Loucy (cell line): ENCODE measurements at regions not wholly inside any gene's neighbourhood (a gene's known extent, or its start where the extent isn't known, plus 50 kb on each side); places are given as distances from the start of the nearest gene placed in this dataset.

Experiments used
- H2AFZ ChIP-seq: fragments of 200-600 bp; sonication (generic); 2 replicates; pipeline ENCODE4 v1.6.0; 2016; ENCODE audit warnings: antibody characterized with exemption, mild to moderate bottlenecking, low read length, moderate library complexity
- H3F3A ChIP-seq: fragments of 200-600 bp; 2 replicates; pipeline ENCODE4 v1.6.0; 2016; ENCODE audit warnings: antibody characterized with exemption, low read depth, mild to moderate bottlenecking
- H3K27me3 ChIP-seq: fragments of 200-600 bp; sonication (generic); 2 replicates; pipeline ENCODE4 v1.6.1; 2014; ENCODE audit warnings: low read length, mild to moderate bottlenecking; ENCODE audit not compliant: insufficient read depth, poor library complexity, severe bottlenecking
- H3K36me3 ChIP-seq: fragments of 200-600 bp; sonication (generic); 2 replicates; pipeline ENCODE4 v1.6.1; 2016; ENCODE audit warnings: low read length; ENCODE audit not compliant: insufficient read depth
- H3K4me1 ChIP-seq: fragments of 200-600 bp; sonication (generic); 2 replicates; pipeline ENCODE4 v1.5.1; 2014; ENCODE audit warnings: low read length, mild to moderate bottlenecking; ENCODE audit not compliant: insufficient read depth, poor library complexity, severe bottlenecking
- H3K4me2 ChIP-seq: fragments of 200-600 bp; sonication (generic); 2 replicates; pipeline ENCODE4 v1.6.0; 2014; ENCODE audit warnings: antibody characterized with exemption, low read length, low read depth, mild to moderate bottlenecking; ENCODE audit not compliant: poor library complexity, severe bottlenecking
- H3K4me3 ChIP-seq: fragments of 200-600 bp; sonication (generic); 2 replicates; pipeline ENCODE4 v1.5.1; 2014; ENCODE audit warnings: low read length, mild to moderate bottlenecking, mixed read lengths; ENCODE audit not compliant: poor library complexity, severe bottlenecking
- H3K79me2 ChIP-seq: fragments of 200-600 bp; sonication (generic); 2 replicates; pipeline ENCODE4 v1.6.1; 2014; ENCODE audit warnings: low read length; ENCODE audit not compliant: insufficient read depth
- H3K9ac ChIP-seq: fragments of 200-600 bp; sonication (generic); 2 replicates; pipeline ENCODE4 v1.6.0; 2014; ENCODE audit warnings: mild to moderate bottlenecking, low read depth, low read length, moderate library complexity; ENCODE audit not compliant: poor library complexity, severe bottlenecking
- H3K9me2 ChIP-seq: fragments of 200-600 bp; sonication (generic); replicated peaks from 2 replicates; pipeline ENCODE4 v1.6.1; 2016; ENCODE audit warnings: low read depth, low read length, mixed read lengths
- H3K9me3 ChIP-seq: fragments of 200-600 bp; sonication (generic); 2 replicates; pipeline ENCODE4 v1.6.1; 2014; ENCODE audit warnings: mild to moderate bottlenecking, antibody characterized with exemption, low read length, low read depth; ENCODE audit not compliant: insufficient read depth
- H4K20me1 ChIP-seq: fragments of 200-600 bp; sonication (generic); 2 replicates; pipeline ENCODE4 v1.6.0; 2014; ENCODE audit warnings: antibody characterized with exemption, low read length, mild to moderate bottlenecking; ENCODE audit not compliant: insufficient read depth, poor library complexity, severe bottlenecking
- EZH2phosphoT487 ChIP-seq: fragments of 200-600 bp; IDR thresholded peaks from 2 replicates; pipeline ENCODE4 v1.6.1; 2018; ENCODE audit warnings: antibody characterized with exemption, mild to moderate bottlenecking, moderate library complexity, borderline replicate concordance
- TF ChIP-seq, protein P1 (sequence below): fragments of 200-600 bp; sonication (generic); conservative IDR thresholded peaks from 2 replicates; pipeline ENCODE4 v1.5.1; 2014; ENCODE audit warnings: mild to moderate bottlenecking, antibody characterized with exemption, low read length

DNA sequence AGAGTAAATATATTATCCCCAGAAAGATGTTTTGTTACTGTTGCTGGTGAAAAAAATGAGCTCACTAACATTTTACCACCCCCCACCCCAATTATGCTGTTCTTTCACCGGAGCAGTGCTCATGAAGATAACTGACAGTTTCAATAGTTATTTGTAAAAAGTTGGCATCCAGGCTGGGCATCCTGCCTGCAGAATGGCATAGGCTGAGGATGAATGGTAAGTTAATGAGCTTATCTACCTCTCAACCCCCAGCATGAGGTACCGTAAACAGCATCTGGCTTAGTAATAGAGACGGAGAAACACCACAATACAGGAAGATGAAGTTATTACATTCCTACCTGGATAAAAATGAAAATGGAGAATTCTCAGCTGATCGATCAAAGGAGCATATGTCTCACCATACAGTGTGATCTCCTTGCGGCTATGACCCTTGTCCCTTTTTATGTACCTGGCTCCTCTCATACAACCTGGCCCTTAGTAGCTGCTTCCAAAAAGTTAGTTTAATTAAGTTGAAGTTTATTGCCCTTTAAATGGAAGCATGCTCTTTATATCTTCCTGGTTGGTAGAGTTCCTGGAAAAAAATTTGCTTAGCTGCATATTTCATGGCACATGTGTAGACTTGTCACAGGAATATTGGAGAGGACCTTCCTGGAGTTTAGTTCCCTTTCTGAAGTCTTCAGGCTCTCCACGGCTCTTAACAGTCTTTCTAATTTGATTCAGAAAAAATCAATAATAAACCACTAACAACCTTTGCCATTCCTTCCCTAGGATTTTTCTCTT, 61.2 kb upstream of the MPHOSPH6 start:
- H3F3A ChIP-seq: no peaks in the 10 kb centered on the region
- H3K9ac ChIP-seq: no peak overlapping the region
- no peaks in the 10 kb centered on the region for H3K79me2 ChIP-seq
- no peaks in the 10 kb centered on the region for H3K9me3 ChIP-seq
- H2AFZ ChIP-seq: no peak overlapping the region
- TF ChIP-seq, protein P1, sequence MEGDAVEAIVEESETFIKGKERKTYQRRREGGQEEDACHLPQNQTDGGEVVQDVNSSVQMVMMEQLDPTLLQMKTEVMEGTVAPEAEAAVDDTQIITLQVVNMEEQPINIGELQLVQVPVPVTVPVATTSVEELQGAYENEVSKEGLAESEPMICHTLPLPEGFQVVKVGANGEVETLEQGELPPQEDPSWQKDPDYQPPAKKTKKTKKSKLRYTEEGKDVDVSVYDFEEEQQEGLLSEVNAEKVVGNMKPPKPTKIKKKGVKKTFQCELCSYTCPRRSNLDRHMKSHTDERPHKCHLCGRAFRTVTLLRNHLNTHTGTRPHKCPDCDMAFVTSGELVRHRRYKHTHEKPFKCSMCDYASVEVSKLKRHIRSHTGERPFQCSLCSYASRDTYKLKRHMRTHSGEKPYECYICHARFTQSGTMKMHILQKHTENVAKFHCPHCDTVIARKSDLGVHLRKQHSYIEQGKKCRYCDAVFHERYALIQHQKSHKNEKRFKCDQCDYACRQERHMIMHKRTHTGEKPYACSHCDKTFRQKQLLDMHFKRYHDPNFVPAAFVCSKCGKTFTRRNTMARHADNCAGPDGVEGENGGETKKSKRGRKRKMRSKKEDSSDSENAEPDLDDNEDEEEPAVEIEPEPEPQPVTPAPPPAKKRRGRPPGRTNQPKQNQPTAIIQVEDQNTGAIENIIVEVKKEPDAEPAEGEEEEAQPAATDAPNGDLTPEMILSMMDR: no peak
- TF ChIP-seq EZH2phosphoT487: no peak
- no peaks in the 10 kb centered on the region for H4K20me1 ChIP-seq
- H3K27me3 ChIP-seq: no peaks in the 10 kb centered on the region
- H3K4me3 ChIP-seq: no peak overlapping the region
- H3K36me3 ChIP-seq: no peaks in the 10 kb centered on the region
- no peaks in the 10 kb centered on the region for H3K9me2 ChIP-seq
- H3K4me1 ChIP-seq: no peaks in the 10 kb centered on the region
- no peak overlapping the region for H3K4me2 ChIP-seq

DNA sequence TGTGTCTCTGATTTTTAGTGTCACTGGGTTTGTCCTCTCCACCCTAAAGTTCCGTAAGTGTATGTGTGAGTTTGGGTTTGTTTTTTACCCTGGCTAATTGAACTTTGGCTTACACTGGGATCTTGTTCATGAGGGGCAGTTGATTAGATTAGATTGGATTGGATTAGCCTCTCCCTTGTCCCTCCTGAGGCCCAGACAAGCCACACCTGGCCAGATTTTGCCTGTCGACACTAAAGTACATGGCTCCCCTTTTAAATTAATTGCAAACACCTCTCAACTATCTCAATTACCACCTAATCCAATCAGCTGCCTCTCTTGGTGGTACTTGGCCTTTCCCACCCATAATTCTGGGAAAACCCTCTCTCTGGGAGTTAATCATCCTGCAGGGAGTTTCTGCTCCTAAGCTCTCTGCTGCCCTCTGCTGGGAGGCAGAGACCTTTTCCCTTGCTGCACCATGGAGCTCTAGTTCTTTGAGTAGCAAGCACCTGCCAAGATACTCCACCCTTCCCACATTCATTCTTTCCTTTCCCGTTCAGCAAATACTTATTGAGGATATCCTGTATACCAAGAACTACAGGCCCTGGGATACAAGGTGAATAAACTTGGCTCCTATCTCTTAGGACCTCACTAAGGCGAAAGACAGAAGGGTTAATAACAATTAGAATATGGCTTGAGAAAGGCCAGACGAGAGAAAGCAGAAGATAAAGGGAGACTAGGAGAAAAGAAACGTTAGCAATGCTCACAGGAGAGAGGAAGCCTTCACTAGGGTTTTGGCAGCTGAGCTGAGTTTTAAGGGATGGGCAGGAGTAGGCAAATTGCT, 60.0 kb upstream of the MPHOSPH6 start:
- H3K36me3 ChIP-seq: no peaks in the 10 kb centered on the region
- no peaks in the 10 kb centered on the region for H3K4me1 ChIP-seq
- no peak overlapping the region for H3K9ac ChIP-seq
- no peaks in the 10 kb centered on the region for H3K9me3 ChIP-seq
- H3K27me3 ChIP-seq: no peaks in the 10 kb centered on the region
- H4K20me1 ChIP-seq: no peaks in the 10 kb centered on the region
- H3K4me2 ChIP-seq: no peak overlapping the region
- H3K4me3 ChIP-seq: no peak overlapping the region
- H3K9me2 ChIP-seq: no peaks in the 10 kb centered on the region
- no peak for TF ChIP-seq EZH2phosphoT487
- TF ChIP-seq, protein P1: peak; percentile 99
- H3K79me2 ChIP-seq: no peaks in the 10 kb centered on the region
- no peak overlapping the region for H2AFZ ChIP-seq
- H3F3A ChIP-seq: no peaks in the 10 kb centered on the region

DNA sequence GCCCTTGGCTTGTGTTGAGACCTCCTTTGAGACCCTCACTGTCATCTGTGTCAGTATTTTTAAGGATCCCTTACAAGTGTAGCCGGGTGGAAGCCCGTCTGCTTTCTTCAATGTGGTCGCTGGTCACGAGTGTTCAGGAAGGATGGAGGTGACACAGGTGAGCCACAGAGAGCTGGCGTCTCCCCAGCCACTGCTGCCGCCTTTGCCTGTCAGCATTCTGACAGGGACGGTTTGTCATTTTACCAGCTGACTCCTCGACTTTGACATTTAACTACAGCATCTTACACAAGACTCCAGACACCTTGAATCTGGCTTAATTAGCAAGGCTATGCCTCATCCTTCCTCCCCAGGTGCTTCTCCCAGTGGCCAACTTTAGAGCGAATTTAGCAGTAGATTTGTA, 56.3 kb upstream of the MPHOSPH6 start:
- Histone ChIP-seq H3K4me1 (no peaks in the 10 kb centered on the region), H3K9ac (no peak overlapping the region), H3K4me2 (no peak overlapping the region), H3K4me3 (no peak overlapping the region), H3K9me2 (no peaks in the 10 kb centered on the region), H3K79me2 (no peaks in the 10 kb centered on the region), H4K20me1 (no peaks in the 10 kb centered on the region), H3F3A (no peaks in the 10 kb centered on the region), H3K36me3 (no peaks in the 10 kb centered on the region), H3K27me3 (no peaks in the 10 kb centered on the region), H2AFZ (no peak overlapping the region), H3K9me3 (no peaks in the 10 kb centered on the region)
- TF ChIP-seq, protein P1: no peak
- TF ChIP-seq EZH2phosphoT487: no peak
